Hematopoietic multipotent progenitor cell treated with erythropoietin and hydrocortisone succinate and interleukin-3 and kit ligand, for 6 days (in vitro differentiated cells): ENCODE measurements at regions not wholly inside any gene's neighbourhood (a gene's known extent, or its start where the extent isn't known, plus 50 kb on each side); places are given as distances from the start of the nearest gene placed in this dataset.

Source experiments
- DNase-seq: peaks from one replicate; pipeline ENCODE4 v3.0.0-alpha.2; 2015

- no peak for DNase-seq
Observed at GRCh38 chr7:110326966-110327365, 764.0 kb upstream of the LRRN3 start.

- DNase-seq: no peak
Observed at GRCh38 chr7:110336423-110336822, 754.5 kb upstream of the LRRN3 start.

GRCh38 chr7:110337646-110338045, 753.3 kb upstream of the LRRN3 start:
- no peak for DNase-seq

- no peak for DNase-seq
Observed at GRCh38 chr7:110347081-110347480, 743.8 kb upstream of the LRRN3 start.

- no peak for DNase-seq
Observed at GRCh38 chr7:110356438-110356837, 734.5 kb upstream of the LRRN3 start.

GRCh38 chr7:110358028-110358427, 732.9 kb upstream of the LRRN3 start:
- no peak for DNase-seq

GRCh38 chr7:110371709-110372108, 719.2 kb upstream of the LRRN3 start:
- no peak for DNase-seq

- DNase-seq: no peak
Observed at GRCh38 chr7:110372685-110373084, 718.2 kb upstream of the LRRN3 start.

- DNase-seq: no peak
Observed at GRCh38 chr7:110373416-110373815, 717.5 kb upstream of the LRRN3 start.

- no peak for DNase-seq
Observed at GRCh38 chr7:110373859-110374258, 717.1 kb upstream of the LRRN3 start.

- no peak for DNase-seq
Observed at GRCh38 chr7:110375068-110375467, 715.9 kb upstream of the LRRN3 start.

- DNase-seq: no peak
Observed at GRCh38 chr7:110382736-110383135, 708.2 kb upstream of the LRRN3 start.

GRCh38 chr7:110386006-110386405, 704.9 kb upstream of the LRRN3 start:
- DNase-seq: no peak

- no peak for DNase-seq
Observed at GRCh38 chr7:110386913-110387312, 704.0 kb upstream of the LRRN3 start.

- DNase-seq: no peak
Observed at GRCh38 chr7:110387689-110388088, 703.2 kb upstream of the LRRN3 start.

GRCh38 chr7:110388457-110388856, 702.5 kb upstream of the LRRN3 start:
- no peak for DNase-seq

- no peak for DNase-seq
Observed at GRCh38 chr7:110396021-110396420, 694.9 kb upstream of the LRRN3 start.

- no peak for DNase-seq
Observed at GRCh38 chr7:110397927-110398660, 692.8 kb upstream of the LRRN3 start.

- DNase-seq: no peak
Observed at GRCh38 chr7:110399421-110399820, 691.5 kb upstream of the LRRN3 start.

GRCh38 chr7:110400411-110400810, 690.5 kb upstream of the LRRN3 start:
- no peak for DNase-seq

- no peak for DNase-seq
Observed at GRCh38 chr7:110407242-110407641, 683.7 kb upstream of the LRRN3 start.

GRCh38 chr7:110407706-110408105, 683.2 kb upstream of the LRRN3 start:
- DNase-seq: no peak

- no peak for DNase-seq
Observed at GRCh38 chr7:110412614-110413013, 678.3 kb upstream of the LRRN3 start.

GRCh38 chr7:110413038-110413437, 677.9 kb upstream of the LRRN3 start:
- no peak for DNase-seq

- DNase-seq: no peak
Observed at GRCh38 chr7:110417611-110418010, 673.3 kb upstream of the LRRN3 start.
